ENCODE measurements at regions not wholly inside any gene's neighbourhood (a gene's known extent, or its start where the extent isn't known, plus 50 kb on each side); places are given as distances from the start of the nearest gene placed in this dataset.

DNA sequence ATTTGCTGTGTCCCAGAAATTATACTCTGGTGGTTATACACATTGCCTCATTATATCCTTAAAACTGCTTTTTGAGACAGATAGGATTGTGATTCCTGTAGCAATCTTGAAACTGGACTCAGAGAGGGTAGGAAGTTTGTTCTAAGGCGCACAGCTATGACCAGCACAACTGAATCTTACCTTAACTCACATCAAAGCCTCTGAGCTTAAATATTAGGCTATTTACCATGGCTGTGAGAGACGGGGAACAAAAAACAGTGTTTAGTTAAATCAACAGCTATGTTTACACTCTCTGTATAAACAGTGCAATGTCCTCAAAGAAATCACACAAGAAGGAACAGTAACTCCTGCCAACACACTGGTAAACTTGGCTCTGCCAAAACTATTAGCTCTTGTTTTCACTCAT is 50.9 kb upstream of the TUT7 start (continued):
- TF ChIP-seq KIAA2018 (CRISPR knock-in tag; IDR thresholded peaks at IDR 0.05; ENCODE audit: borderline replicate concordance) (no peak), SIX4 (CRISPR knock-in tag; IDR thresholded peaks at IDR 0.05) (peak; percentile 56; the same call in 1 of the 2 replicates), MED8 (CRISPR knock-in tag; IDR thresholded peaks at IDR 0.05; ENCODE audit: insufficient replicate concordance) (no peak), ZKSCAN8 (CRISPR knock-in tag; IDR thresholded peaks at IDR 0.05; ENCODE audit: borderline replicate concordance) (peak; percentile 92; the same call in 1 of the 2 replicates), ZNF124 (CRISPR knock-in tag; IDR thresholded peaks at IDR 0.05) (0 out of 2 replicates have a peak, but pooled peaks have one; percentile 46), HNF4A (CRISPR knock-in tag; IDR thresholded peaks at IDR 0.05) (peak; percentile 85), PAF1 (CRISPR knock-in tag; IDR thresholded peaks at IDR 0.05) (no peak), ZNF292 (CRISPR knock-in tag; IDR thresholded peaks at IDR 0.05; ENCODE audit: borderline replicate concordance, low read depth) (peak; percentile 82), NR2F6 (IDR thresholded peaks at IDR 0.05) (peak; percentile 58; the same call in 1 of the 2 replicates), NR2F6 (CRISPR knock-in tag; IDR thresholded peaks at IDR 0.05) (peak; percentile 73), TBX3 (IDR thresholded peaks at IDR 0.05; ENCODE audit: borderline replicate concordance) (peak; percentile 93), MTF1 (CRISPR knock-in tag; IDR thresholded peaks at IDR 0.05) (no peak), ZNF34 (CRISPR knock-in tag; IDR thresholded peaks at IDR 0.05; ENCODE audit: borderline replicate concordance) (no peak), RXRB (CRISPR knock-in tag; IDR thresholded peaks at IDR 0.05; ENCODE audit: borderline replicate concordance) (peak; percentile 84)
- TF ChIP-seq, protein P1, sequence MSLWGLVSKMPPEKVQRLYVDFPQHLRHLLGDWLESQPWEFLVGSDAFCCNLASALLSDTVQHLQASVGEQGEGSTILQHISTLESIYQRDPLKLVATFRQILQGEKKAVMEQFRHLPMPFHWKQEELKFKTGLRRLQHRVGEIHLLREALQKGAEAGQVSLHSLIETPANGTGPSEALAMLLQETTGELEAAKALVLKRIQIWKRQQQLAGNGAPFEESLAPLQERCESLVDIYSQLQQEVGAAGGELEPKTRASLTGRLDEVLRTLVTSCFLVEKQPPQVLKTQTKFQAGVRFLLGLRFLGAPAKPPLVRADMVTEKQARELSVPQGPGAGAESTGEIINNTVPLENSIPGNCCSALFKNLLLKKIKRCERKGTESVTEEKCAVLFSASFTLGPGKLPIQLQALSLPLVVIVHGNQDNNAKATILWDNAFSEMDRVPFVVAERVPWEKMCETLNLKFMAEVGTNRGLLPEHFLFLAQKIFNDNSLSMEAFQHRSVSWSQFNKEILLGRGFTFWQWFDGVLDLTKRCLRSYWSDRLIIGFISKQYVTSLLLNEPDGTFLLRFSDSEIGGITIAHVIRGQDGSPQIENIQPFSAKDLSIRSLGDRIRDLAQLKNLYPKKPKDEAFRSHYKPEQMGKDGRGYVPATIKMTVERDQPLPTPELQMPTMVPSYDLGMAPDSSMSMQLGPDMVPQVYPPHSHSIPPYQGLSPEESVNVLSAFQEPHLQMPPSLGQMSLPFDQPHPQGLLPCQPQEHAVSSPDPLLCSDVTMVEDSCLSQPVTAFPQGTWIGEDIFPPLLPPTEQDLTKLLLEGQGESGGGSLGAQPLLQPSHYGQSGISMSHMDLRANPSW (CRISPR knock-in tag; IDR thresholded peaks at IDR 0.05; ENCODE audit: borderline replicate concordance) = no peak
- TF ChIP-seq, protein P2, sequence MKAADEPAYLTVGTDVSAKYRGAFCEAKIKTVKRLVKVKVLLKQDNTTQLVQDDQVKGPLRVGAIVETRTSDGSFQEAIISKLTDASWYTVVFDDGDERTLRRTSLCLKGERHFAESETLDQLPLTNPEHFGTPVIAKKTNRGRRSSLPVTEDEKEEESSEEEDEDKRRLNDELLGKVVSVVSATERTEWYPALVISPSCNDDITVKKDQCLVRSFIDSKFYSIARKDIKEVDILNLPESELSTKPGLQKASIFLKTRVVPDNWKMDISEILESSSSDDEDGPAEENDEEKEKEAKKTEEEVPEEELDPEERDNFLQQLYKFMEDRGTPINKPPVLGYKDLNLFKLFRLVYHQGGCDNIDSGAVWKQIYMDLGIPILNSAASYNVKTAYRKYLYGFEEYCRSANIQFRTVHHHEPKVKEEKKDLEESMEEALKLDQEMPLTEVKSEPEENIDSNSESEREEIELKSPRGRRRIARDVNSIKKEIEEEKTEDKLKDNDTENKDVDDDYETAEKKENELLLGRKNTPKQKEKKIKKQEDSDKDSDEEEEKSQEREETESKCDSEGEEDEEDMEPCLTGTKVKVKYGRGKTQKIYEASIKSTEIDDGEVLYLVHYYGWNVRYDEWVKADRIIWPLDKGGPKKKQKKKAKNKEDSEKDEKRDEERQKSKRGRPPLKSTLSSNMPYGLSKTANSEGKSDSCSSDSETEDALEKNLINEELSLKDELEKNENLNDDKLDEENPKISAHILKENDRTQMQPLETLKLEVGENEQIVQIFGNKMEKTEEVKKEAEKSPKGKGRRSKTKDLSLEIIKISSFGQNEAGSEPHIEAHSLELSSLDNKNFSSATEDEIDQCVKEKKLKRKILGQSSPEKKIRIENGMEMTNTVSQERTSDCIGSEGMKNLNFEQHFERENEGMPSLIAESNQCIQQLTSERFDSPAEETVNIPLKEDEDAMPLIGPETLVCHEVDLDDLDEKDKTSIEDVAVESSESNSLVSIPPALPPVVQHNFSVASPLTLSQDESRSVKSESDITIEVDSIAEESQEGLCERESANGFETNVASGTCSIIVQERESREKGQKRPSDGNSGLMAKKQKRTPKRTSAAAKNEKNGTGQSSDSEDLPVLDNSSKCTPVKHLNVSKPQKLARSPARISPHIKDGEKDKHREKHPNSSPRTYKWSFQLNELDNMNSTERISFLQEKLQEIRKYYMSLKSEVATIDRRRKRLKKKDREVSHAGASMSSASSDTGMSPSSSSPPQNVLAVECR (CRISPR knock-in tag; IDR thresholded peaks at IDR 0.05; ENCODE audit: borderline replicate concordance) = peak; percentile 19; the same call in 1 of the 2 replicates

Data from HepG2 (cell line).